NCI-H446 treated with DMSO at 0.1 percent for 48 hours (cell line): ENCODE measurements at regions not wholly inside any gene's neighbourhood (a gene's known extent, or its start where the extent isn't known, plus 50 kb on each side); places are given as distances from the start of the nearest gene placed in this dataset.

ENCODE experiments used
- DNase-seq: peaks from one replicate; lab custom pipeline; 2025; lab: John Stamatoyannopoulos, UW

- DNase-seq, result no peak
Observed at GRCh38 chr5:97847920-97848631, 665.0 kb upstream of the RIOK2 start.

DNA sequence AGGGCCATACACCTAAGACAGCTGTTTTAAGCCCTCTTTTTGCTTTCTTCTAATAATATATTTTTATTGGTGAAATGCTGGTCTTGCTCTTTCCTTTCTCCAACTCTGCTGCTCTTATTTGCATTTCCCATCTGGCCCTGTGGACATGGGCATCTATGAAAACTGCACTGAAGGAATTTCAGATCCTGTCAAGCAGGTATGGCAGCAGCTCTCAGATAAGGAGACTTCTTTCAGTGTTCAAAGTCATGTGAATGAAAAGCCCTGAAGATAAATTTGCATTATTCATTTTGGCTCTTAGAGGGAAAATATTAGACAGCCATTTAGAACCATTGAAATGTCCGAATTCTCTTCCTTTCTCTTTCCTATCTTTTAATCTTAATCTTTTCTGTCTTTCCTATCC is 668.0 kb upstream of the RIOK2 start:
- DNase-seq, result no peak

DNA sequence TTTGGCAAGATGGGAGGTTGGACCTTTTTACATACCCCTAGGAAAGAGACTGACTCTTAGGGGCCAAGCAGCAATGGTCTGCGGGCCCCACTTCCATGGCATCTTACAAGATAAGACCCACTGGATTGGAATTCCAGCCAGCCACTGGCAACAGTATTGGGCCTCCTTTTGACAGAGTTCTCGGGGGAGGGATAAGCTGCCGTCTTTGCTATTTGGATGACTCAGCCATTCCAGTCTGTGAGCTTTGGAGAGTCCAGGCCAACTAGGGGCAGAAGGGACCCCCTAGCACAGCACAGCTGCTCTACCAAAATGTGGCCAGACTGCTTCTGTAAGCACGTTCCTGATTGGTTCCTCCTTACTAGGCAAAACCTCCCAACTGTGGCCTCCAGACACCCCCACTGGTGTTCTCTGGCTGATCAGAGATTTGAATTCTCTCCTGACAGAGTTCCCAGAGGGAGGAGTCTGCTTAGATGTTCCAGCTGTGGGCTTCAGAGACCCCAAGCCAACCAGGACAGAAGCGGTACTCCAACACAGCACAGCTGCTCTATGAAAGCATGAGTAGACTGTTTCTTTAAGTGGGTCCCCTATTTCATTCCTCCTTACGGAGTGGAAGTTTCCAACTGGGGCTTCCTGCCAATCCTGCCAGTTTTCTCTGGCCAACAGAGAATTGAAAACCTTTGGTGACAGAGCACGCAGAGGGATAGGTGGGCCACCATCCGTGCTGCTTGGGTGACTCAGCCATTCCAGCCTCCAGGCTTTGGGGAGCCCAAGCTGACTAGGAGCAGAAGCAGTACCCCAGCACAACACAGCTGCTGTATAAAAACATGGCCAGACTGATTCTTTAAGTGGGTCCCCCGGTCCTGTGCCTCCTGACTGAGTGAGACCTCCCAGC is 672.1 kb upstream of the RIOK2 start:
- DNase-seq, result peak; percentile 90

DNA sequence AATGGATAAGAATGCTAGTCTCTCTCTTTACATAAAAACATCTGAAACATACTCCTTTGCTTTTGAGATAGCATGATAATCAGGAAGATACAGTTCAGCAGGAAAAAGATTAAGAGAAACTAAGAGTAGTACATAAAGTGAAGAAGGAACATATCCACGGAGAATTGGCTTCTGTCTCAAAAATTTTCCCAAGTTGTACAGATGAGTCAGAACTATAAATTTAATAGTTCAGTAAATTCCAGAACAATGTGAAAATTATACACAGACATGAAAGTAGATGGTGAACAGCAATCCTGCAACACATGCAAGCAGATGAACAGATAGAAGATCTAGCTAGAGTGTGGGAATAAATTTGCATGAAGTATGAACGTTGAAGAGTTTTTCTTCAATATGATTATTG is 691.4 kb upstream of the RIOK2 start:
- no peak for DNase-seq

GRCh38 chr5:97876272-97876671 is 693.2 kb upstream of the RIOK2 start:
- DNase-seq, result no peak

DNA sequence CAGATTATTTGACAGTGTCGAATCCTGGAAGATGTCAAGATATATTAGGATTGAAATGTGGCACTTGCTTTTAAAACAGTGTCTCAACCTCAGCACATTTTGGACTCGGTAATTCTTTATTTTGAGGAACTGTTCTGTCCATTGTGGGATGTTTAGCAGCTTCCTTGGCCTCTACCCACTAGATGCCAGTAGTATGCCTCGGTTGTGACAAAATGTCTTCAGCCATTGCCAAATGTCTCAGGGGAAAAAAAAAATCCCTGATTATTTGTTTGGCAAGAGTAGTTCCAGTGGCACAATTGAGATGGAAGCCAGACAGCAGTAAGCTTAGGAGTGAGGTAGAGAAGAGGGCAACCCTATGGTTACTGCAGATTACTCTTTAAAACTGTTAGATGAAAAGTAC is 694.5 kb upstream of the RIOK2 start:
- DNase-seq, result no peak

DNA sequence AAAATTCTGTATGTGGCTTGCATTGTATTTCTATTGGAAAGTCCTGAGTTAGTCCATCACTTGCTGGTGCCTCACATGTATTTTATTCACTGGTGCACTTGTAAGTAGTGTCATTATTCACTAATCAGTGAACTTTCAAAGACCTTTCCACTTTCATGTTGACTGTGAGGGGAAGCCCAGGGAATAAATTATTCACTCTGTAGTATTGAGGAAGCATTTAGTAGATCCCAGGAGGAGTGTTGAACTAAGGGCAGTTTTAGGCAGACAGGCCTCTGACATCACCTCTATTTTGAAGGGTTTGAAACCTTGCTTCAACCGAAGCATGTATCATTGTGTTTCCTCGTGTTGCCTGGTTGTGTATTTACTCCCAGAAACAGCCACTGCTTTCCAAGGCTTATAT is 705.4 kb upstream of the RIOK2 start:
- DNase-seq, result no peak

GRCh38 chr5:97891971-97892370 is 708.9 kb upstream of the RIOK2 start:
- no peak for DNase-seq

DNA sequence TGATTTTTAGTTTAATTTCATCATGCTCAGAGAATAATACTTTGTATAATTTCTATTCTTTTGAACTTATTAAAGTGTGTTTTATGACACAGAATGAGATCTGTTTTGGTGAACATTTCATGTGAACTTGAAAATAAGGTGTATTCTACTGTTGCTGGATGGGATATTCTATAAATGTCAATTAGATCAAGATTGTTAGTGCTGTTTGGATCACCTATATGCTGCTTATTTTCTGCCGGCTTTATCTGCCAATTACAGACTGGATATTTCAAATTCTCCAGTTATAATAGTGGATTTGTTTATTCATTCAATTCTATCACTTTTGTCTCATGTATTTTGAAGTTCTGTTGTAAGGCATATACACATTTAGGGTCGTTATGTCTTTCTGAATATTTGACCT is 720.7 kb upstream of the RIOK2 start:
- no peak for DNase-seq

DNA sequence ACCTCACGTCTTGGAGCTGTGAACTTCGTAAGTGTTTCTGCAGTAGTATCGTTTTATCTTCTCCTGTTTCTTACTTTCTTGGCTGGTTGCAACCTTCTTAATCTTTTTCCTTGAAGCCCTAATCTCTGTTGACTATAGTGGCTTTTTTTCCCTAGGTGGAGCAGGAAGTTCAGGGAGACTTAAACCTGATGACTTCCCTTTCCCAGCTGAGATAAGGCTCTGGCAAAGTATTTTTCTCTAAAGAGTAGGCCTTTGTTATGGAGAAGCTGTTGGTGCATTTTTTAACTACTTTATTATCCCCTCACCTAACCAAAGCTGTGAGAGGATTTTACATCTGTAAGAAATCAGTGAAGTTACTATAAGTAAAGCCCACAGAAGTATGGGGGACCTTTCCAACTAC is 723.1 kb upstream of the RIOK2 start:
- no peak for DNase-seq

GRCh38 chr5:97907646-97908400 is 724.8 kb upstream of the RIOK2 start:
- no peak for DNase-seq

DNA sequence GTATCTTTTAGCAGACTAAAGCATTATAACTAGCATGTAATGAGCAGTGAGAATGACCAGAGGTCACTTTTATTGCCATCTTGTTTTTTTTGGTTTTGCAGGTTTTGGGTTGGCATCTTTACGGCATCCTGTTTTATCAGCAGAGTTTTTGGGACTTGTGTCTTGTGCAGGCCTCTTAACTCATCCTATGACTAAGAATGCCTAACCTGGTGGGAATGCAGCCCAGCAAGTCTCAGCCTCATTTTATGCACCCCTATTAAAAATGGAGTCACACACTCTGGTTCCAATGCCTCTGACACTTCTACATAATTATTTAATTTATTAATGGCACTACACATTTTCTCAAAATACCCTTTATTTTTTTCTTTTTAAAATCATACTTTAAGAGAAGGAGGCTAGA is 726.5 kb upstream of the RIOK2 start:
- no peak for DNase-seq

DNA sequence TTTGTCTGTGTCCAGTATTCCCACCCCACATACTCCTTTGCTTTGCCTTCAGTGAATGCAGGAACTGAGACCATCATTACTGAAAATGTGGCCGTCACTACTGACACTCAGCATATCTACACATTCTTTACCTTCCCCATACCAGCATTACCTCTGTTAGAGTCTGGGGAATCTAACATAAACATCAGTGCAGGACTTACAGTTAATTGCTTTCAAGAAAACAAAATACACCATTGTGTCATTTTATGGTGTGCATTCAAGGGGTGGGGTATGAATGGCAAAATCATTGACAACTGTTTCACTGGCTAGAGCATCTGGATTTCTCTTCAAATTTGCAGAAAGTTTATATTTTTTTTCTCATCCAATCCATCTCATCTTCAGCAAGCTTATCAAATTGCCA is 731.4 kb upstream of the RIOK2 start:
- no peak for DNase-seq

- no peak for DNase-seq
Observed at GRCh38 chr5:97915106-97915505, 732.1 kb upstream of the RIOK2 start.

DNA sequence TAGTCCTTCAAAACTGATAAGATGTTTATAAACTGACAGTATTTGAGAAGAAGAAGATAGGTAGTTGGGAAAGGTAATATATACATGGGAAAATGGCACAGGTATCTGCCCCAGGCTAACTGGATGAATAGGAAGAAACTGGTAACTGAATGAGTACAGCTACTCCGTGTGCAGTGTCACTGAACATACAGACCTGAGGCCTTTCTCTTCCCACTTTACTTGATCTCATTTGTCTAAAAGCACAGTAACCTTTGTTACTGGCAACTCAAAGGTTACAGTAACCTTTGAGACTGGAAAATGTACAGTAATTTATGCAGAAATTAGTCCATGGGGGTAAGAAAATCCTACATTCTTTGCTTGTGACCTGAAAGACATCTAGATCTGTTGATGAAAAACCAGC is 735.0 kb upstream of the RIOK2 start:
- DNase-seq, result no peak

GRCh38 chr5:97918620-97919019 is 735.6 kb upstream of the RIOK2 start:
- no peak for DNase-seq

GRCh38 chr5:97919719-97920118 is 736.7 kb upstream of the RIOK2 start:
- DNase-seq, result no peak

DNA sequence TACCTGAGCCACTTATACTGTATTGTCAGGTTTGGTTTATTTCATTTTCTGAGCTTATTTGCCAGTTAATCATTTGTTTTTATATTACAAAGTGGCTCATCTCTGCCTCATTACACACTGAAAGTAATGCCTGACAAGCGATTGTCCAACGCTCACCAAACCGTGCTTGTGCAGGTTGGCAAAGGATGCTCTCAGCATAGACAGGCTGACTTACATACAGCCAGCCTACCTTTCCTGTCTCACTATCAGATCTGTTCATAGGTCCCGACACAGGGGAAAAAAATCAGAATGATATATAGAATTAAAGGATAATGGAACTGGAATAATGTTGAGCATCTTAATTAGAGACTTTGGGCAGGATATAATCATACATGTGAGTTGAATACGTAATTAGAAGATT is 739.7 kb upstream of the RIOK2 start:
- no peak for DNase-seq

- DNase-seq, result no peak
Observed at GRCh38 chr5:97923496-97923895, 740.4 kb upstream of the RIOK2 start.

GRCh38 chr5:97923997-97924396 is 741.0 kb upstream of the RIOK2 start:
- DNase-seq, result no peak

DNA sequence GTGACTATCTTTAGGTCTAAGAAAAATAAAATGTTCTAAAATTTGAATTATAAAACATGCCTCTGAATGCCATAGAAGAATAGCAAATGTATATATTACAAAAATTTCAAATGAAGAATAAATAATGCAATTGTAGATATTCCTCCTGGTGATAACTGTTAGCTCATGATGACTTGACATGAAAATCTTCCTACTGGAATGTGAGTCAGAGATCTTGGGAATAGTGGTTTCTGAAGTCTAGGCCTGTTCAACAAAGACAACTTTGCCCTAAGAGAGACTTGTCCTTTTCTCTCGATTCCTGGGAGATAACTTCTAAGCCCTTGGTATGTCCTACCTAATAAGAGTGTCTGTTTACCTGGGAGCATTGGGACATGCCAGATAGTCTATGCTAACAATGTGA is 746.3 kb upstream of the RIOK2 start:
- no peak for DNase-seq

- no peak for DNase-seq
Observed at GRCh38 chr5:97931829-97932228, 748.8 kb upstream of the RIOK2 start.

DNA sequence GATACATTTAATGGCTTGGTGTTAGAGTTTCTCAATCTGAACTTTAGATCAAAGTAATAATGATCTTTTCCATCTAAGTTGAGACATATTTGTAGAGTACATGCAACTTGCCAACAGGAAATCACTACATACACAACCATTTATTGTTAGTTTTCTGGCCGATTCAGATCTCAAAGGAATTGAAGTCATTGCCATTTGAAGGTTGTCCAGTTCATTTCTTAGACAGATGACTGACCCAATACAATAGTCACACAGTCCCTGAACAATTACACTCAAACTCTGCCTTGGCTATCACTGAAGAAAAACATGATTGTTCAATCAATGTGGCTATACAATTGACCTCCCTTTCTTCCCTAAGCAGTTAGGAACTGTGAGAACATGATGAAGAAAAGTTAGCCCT is 753.2 kb upstream of the RIOK2 start:
- no peak for DNase-seq
